ENCODE measurements at regions not wholly inside any gene's neighbourhood (a gene's known extent, or its start where the extent isn't known, plus 50 kb on each side); places are given as distances from the start of the nearest gene placed in this dataset.

GRCh38 chr20:22939181-22939580 lies 95.9 kb upstream of the SSTR4 start:
- Histone ChIP-seq H3K27ac (ENCODE audit: control insufficient read depth, insufficient read depth) (no peak overlapping the region), H3K4me2 (ENCODE audit: control insufficient read depth, insufficient read depth) (no peak overlapping the region), H3K79me2 (ENCODE audit: control insufficient read depth, insufficient read depth, low read length) (no peaks in the 10 kb centered on the region), H4K20me1 (ENCODE audit: control insufficient read depth, insufficient read depth) (no peaks in the 10 kb centered on the region), H3K36me3 (ENCODE audit: control insufficient read depth in 2 of 2, insufficient read depth in 2 of 2, low read length in 1 of 2) (no peaks in the 10 kb centered on the region), H3K4me3 (no peak overlapping the region), H3K27me3 (replicated peaks in 1 of 2; ENCODE audit: control insufficient read depth in 2 of 2, insufficient read depth in 2 of 2, low read length in 1 of 2) (no peaks in the 10 kb centered on the region; a peak in 1 of 4 replicates), H3K4me1 (ENCODE audit: control insufficient read depth, insufficient read depth, low read length) (no peaks in the 10 kb centered on the region), H3K9ac (ENCODE audit: control insufficient read depth, insufficient read depth, low read length) (no peak overlapping the region), H3K9me3 (replicated peaks; ENCODE audit: control insufficient read depth, insufficient read depth, low read length) (no peaks in the 10 kb centered on the region), H2AFZ (ENCODE audit: control insufficient read depth, low read depth, low read length) (no peak overlapping the region)
- ChIA-PET RAD21 (ENCODE audit: unreplicated experiment) (no interaction called here), SMC1A (ENCODE audit: uncharacterized antibody, unreplicated experiment) (no interaction called here), POLR2A (no interaction called here), CTCF (no interaction called here)
- intact Hi-C loops (cut with micrococcal nuclease; ENCODE audit: unreplicated experiment): no loop called here
- in situ Hi-C loops (cut with MboI): no loop called here
- ATAC-seq: no peak
- TF ChIP-seq ZNF274 (IDR thresholded peaks at IDR 0.05; ENCODE audit: insufficient read depth, insufficient read length) (no peak), HDGF (IDR thresholded peaks at IDR 0.05) (no peak), MEF2A (IDR thresholded peaks at IDR 0.05; ENCODE audit: insufficient read depth, low read depth, low read length) (no peak), IKZF2 (IDR thresholded peaks at IDR 0.05) (no peak)
- FAIRE-seq: no peak
- 0% methylated on average over 3 of the region's 3 CpGs for WGBS (ENCODE audit: insufficient coverage, insufficient replicate concordance, low lambda C conversion rate, missing lambda C conversion rate)
- DNase-seq (ENCODE audit: low read depth, low spot score): no peak
- no TSS peak for BruUV-seq (replicated peaks)

- no peak for DNase-seq (ENCODE audit: low read depth, low spot score)
- POLR2A ChIA-PET: no interaction called here
- CTCF ChIA-PET: no interaction called here
- ATAC-seq: no peak
- no TSS peak for BruUV-seq (replicated peaks)
- Histone ChIP-seq H3K36me3 (ENCODE audit: control insufficient read depth in 2 of 2, insufficient read depth in 2 of 2, low read length in 1 of 2) (no peaks in the 10 kb centered on the region), H3K79me2 (ENCODE audit: control insufficient read depth, insufficient read depth, low read length) (no peaks in the 10 kb centered on the region), H2AFZ (ENCODE audit: control insufficient read depth, low read depth, low read length) (no peak overlapping the region), H3K27me3 (replicated peaks in 1 of 2; ENCODE audit: control insufficient read depth in 2 of 2, insufficient read depth in 2 of 2, low read length in 1 of 2) (no peaks in the 10 kb centered on the region; a peak in 1 of 4 replicates), H3K4me3 (no peak overlapping the region), H3K9ac (ENCODE audit: control insufficient read depth, insufficient read depth, low read length) (no peak overlapping the region), H3K4me1 (ENCODE audit: control insufficient read depth, insufficient read depth, low read length) (no peaks in the 10 kb centered on the region), H4K20me1 (ENCODE audit: control insufficient read depth, insufficient read depth) (no peaks in the 10 kb centered on the region), H3K9me3 (replicated peaks; ENCODE audit: control insufficient read depth, insufficient read depth, low read length) (no peaks in the 10 kb centered on the region), H3K27ac (ENCODE audit: control insufficient read depth, insufficient read depth) (no peak overlapping the region), H3K4me2 (ENCODE audit: control insufficient read depth, insufficient read depth) (no peak overlapping the region)
- no peak for FAIRE-seq
- intact Hi-C loops (cut with micrococcal nuclease; ENCODE audit: unreplicated experiment): no loop called here
- SMC1A ChIA-PET (ENCODE audit: uncharacterized antibody, unreplicated experiment): interaction anchor here (1.5 kb wide), 1 partner anchor 18 kb away, joined by 5 read pairs; no protein-coding TSS in a partner anchor
- RAD21 ChIA-PET (ENCODE audit: unreplicated experiment): interaction anchor here (0.5 kb wide), 1 partner anchor 191 kb away, joined by 3 read pairs; no protein-coding TSS in a partner anchor
- WGBS (ENCODE audit: insufficient coverage, insufficient replicate concordance, low lambda C conversion rate, missing lambda C conversion rate): 32% methylated on average over 4 of the region's 4 CpGs
- in situ Hi-C loops (cut with MboI): no loop called here
- TF ChIP-seq E2F4 (IDR thresholded peaks at IDR 0.05; ENCODE audit: low read depth, low read length): no peak
- TF ChIP-seq SRF (IDR thresholded peaks at IDR 0.05; ENCODE audit: low read depth in 2 of 2, low read length in 2 of 2): no peak
- no peak for TF ChIP-seq PRDM15 (CRISPR knock-in tag; IDR thresholded peaks at IDR 0.05)
- TF ChIP-seq ZBTB40 (IDR thresholded peaks at IDR 0.05; ENCODE audit: borderline replicate concordance): no peak
- TF ChIP-seq ZSCAN29 (IDR thresholded peaks at IDR 0.05): no peak
These were observed 94.8 kb upstream of the SSTR4 start for GRCh38 chr20:22940350-22940749.

All from GM12878 (cell line).